ENCODE measurements at regions not wholly inside any gene's neighbourhood (a gene's known extent, or its start where the extent isn't known, plus 50 kb on each side); places are given as distances from the start of the nearest gene placed in this dataset.

DNA sequence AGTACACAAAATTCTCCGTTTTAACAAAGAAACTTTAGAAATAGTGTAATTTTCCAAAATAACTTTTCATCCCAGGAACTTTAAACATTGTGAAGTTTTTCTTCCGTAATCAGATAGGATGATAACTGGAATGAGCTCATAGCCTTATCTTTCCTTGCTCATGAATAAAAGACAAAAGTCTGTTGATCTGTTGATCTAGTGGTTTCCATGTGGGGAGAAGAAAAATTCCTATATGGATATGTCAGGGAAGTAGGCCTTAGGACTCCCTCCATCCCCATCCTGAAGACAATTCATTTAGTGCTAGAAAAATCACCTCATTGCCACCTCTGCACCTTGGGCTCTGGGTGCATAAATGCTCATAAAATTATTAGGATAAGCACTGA, 266.6 kb downstream of the SMARCA2 start:
- peak overlapping the region; percentile 81 for H3K27ac ChIP-seq (ENCODE audit: low read length)

DNA sequence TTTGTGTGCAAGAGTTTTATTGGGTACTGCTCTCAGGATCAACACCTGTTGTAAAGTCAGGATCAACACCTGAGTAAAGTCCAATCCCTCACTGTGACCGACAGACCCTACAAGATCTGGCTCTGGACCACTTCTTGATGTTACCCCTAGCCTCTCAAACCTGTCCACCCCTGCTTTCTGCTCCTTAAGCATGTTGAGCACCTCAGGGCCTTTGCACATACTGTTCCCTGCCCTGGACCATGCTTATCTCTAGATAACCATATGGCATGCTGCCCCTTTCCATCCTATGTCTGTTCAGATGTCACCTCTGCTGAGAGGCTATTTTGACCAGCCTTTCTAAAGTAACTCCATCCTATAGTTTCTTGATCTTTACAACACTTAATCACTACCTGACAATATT, 269.6 kb downstream of the SMARCA2 start:
- no peaks in the 10 kb centered on the region for H3K9me3 ChIP-seq (ENCODE audit: insufficient read depth, low read depth, low read length)
- H3K27me3 ChIP-seq (ENCODE audit: insufficient read depth, low read length): no peaks in the 10 kb centered on the region
- H3K4me1 ChIP-seq (ENCODE audit: insufficient read depth, low read length): peaks cover 35% of the 10 kb centered on the region; the same call in 1 of the 2 replicates
- H3K27ac ChIP-seq (ENCODE audit: low read length): peak overlapping the region; percentile 60
- H3K4me3 ChIP-seq (ENCODE audit: low read length): no peak overlapping the region
- H3K9ac ChIP-seq (ENCODE audit: low read depth, low read length): no peak overlapping the region
- H3K36me3 ChIP-seq (ENCODE audit: insufficient read depth, low read depth, low read length): no peaks in the 10 kb centered on the region

More for the DNA sequence above, 266.6 kb downstream of the SMARCA2 start:
- Histone ChIP-seq H3K9ac (ENCODE audit: low read depth, low read length) (peak overlapping the region; percentile 72), H3K9me3 (ENCODE audit: insufficient read depth, low read depth, low read length) (no peaks in the 10 kb centered on the region), H3K4me1 (ENCODE audit: insufficient read depth, low read length) (peaks cover 35% of the 10 kb centered on the region; the same call in 1 of the 2 replicates), H3K4me3 (ENCODE audit: low read length) (peak overlapping the region; percentile 34; the same call in 1 of the 2 replicates), H3K36me3 (ENCODE audit: insufficient read depth, low read depth, low read length) (no peaks in the 10 kb centered on the region), H3K27me3 (ENCODE audit: insufficient read depth, low read length) (no peaks in the 10 kb centered on the region)

GRCh38 chr9:2285416-2286332, 270.5 kb downstream of the SMARCA2 start:
- no peak overlapping the region for H3K4me3 ChIP-seq (ENCODE audit: low read length)
- H3K9ac ChIP-seq (ENCODE audit: low read depth, low read length): no peak overlapping the region
- H3K27ac ChIP-seq (ENCODE audit: low read length): no peak overlapping the region
- no peaks in the 10 kb centered on the region for H3K36me3 ChIP-seq (ENCODE audit: insufficient read depth, low read depth, low read length)
- no peaks in the 10 kb centered on the region for H3K9me3 ChIP-seq (ENCODE audit: insufficient read depth, low read depth, low read length)
- H3K27me3 ChIP-seq (ENCODE audit: insufficient read depth, low read length): no peaks in the 10 kb centered on the region
- peaks cover 35% of the 10 kb centered on the region; the same call in 1 of the 2 replicates for H3K4me1 ChIP-seq (ENCODE audit: insufficient read depth, low read length)

- Histone ChIP-seq H3K4me1 (ENCODE audit: insufficient read depth, low read length) (peaks cover 35% of the 10 kb centered on the region; the same call in 1 of the 2 replicates), H3K4me3 (ENCODE audit: low read length) (no peak overlapping the region), H3K9ac (ENCODE audit: low read depth, low read length) (no peak overlapping the region), H3K9me3 (ENCODE audit: insufficient read depth, low read depth, low read length) (no peaks in the 10 kb centered on the region), H3K36me3 (ENCODE audit: insufficient read depth, low read depth, low read length) (no peaks in the 10 kb centered on the region), H3K27ac (ENCODE audit: low read length) (no peak overlapping the region), H3K27me3 (ENCODE audit: insufficient read depth, low read length) (no peaks in the 10 kb centered on the region)
These were observed 271.2 kb downstream of the SMARCA2 start for GRCh38 chr9:2286333-2286705.

- peaks cover 29% of the 10 kb centered on the region; the same call in 1 of the 2 replicates for H3K4me1 ChIP-seq (ENCODE audit: insufficient read depth, low read length)
- no peak overlapping the region for H3K4me3 ChIP-seq (ENCODE audit: low read length)
- H3K9me3 ChIP-seq (ENCODE audit: insufficient read depth, low read depth, low read length): no peaks in the 10 kb centered on the region
- no peaks in the 10 kb centered on the region for H3K36me3 ChIP-seq (ENCODE audit: insufficient read depth, low read depth, low read length)
- H3K9ac ChIP-seq (ENCODE audit: low read depth, low read length): no peak overlapping the region
- H3K27ac ChIP-seq (ENCODE audit: low read length): no peak overlapping the region
- no peaks in the 10 kb centered on the region for H3K27me3 ChIP-seq (ENCODE audit: insufficient read depth, low read length)
These were observed 271.8 kb downstream of the SMARCA2 start for GRCh38 chr9:2286825-2287455.

GRCh38 chr9:2288309-2288708, 273.2 kb downstream of the SMARCA2 start:
- H3K36me3 ChIP-seq (ENCODE audit: insufficient read depth, low read depth, low read length): no peaks in the 10 kb centered on the region
- H3K9me3 ChIP-seq (ENCODE audit: insufficient read depth, low read depth, low read length): no peaks in the 10 kb centered on the region
- no peak overlapping the region for H3K4me3 ChIP-seq (ENCODE audit: low read length)
- no peaks in the 10 kb centered on the region for H3K27me3 ChIP-seq (ENCODE audit: insufficient read depth, low read length)
- no peak overlapping the region for H3K9ac ChIP-seq (ENCODE audit: low read depth, low read length)
- H3K27ac ChIP-seq (ENCODE audit: low read length): no peak overlapping the region
- H3K4me1 ChIP-seq (ENCODE audit: insufficient read depth, low read length): peaks cover 16% of the 10 kb centered on the region; the same call in 1 of the 2 replicates

DNA sequence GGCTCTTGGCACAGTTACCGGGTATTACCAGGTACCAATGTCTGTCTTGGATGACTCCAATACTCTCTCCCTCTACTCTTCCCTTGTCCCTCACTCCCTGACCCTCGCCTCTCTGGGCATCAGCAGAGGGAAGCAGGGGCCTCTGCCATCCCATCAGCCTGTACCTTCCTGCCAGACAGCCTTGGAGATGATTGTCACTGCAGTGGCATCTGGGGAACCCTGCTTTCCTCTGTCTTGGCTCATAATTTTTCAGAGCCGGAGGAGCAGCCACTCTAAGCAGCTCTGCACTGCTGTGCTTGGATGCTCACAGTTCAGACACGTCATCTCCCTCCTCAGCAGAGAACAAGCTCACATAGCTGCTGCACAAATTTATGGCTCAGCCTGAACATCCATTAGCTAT, 274.1 kb downstream of the SMARCA2 start:
- H3K4me1 ChIP-seq (ENCODE audit: insufficient read depth, low read length): peaks cover 19% of the 10 kb centered on the region; the same call in 1 of the 2 replicates
- H3K9me3 ChIP-seq (ENCODE audit: insufficient read depth, low read depth, low read length): no peaks in the 10 kb centered on the region
- H3K36me3 ChIP-seq (ENCODE audit: insufficient read depth, low read depth, low read length): no peaks in the 10 kb centered on the region
- H3K27me3 ChIP-seq (ENCODE audit: insufficient read depth, low read length): no peaks in the 10 kb centered on the region
- no peak overlapping the region for H3K27ac ChIP-seq (ENCODE audit: low read length)
- no peak overlapping the region for H3K9ac ChIP-seq (ENCODE audit: low read depth, low read length)
- no peak overlapping the region for H3K4me3 ChIP-seq (ENCODE audit: low read length)

DNA sequence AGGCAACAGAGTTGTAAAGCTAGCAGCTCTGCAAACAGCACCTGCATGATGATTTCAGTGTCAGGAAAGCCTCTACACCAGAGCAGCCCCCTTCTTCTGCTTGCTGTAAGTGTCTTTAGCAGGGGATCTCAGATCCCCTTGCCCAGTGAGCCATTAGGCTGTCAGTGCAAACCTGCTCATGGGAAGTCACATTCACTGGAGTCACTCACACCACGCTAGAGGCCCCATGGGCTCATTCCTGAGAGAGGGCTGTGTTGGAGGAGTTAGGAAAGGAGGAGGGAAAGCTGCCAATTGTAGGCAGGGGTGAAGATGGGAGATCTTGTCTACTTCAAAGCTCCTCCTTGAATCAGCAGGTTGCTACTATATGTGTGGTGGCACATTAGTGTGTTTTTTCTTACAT, 275.2 kb downstream of the SMARCA2 start:
- peaks cover 16% of the 10 kb centered on the region; the same call in 1 of the 2 replicates for H3K4me1 ChIP-seq (ENCODE audit: insufficient read depth, low read length)
- H3K9ac ChIP-seq (ENCODE audit: low read depth, low read length): no peak overlapping the region
- no peaks in the 10 kb centered on the region for H3K36me3 ChIP-seq (ENCODE audit: insufficient read depth, low read depth, low read length)
- H3K9me3 ChIP-seq (ENCODE audit: insufficient read depth, low read depth, low read length): no peaks in the 10 kb centered on the region
- no peak overlapping the region for H3K27ac ChIP-seq (ENCODE audit: low read length)
- H3K27me3 ChIP-seq (ENCODE audit: insufficient read depth, low read length): no peaks in the 10 kb centered on the region
- H3K4me3 ChIP-seq (ENCODE audit: low read length): no peak overlapping the region

GRCh38 chr9:2291980-2292704, 277.0 kb downstream of the SMARCA2 start:
- peaks cover 9% of the 10 kb centered on the region; the same call in 1 of the 2 replicates for H3K4me1 ChIP-seq (ENCODE audit: insufficient read depth, low read length)
- no peaks in the 10 kb centered on the region for H3K27me3 ChIP-seq (ENCODE audit: insufficient read depth, low read length)
- no peaks in the 10 kb centered on the region for H3K36me3 ChIP-seq (ENCODE audit: insufficient read depth, low read depth, low read length)
- no peak overlapping the region for H3K27ac ChIP-seq (ENCODE audit: low read length)
- H3K4me3 ChIP-seq (ENCODE audit: low read length): no peak overlapping the region
- H3K9me3 ChIP-seq (ENCODE audit: insufficient read depth, low read depth, low read length): no peaks in the 10 kb centered on the region
- H3K9ac ChIP-seq (ENCODE audit: low read depth, low read length): no peak overlapping the region

DNA sequence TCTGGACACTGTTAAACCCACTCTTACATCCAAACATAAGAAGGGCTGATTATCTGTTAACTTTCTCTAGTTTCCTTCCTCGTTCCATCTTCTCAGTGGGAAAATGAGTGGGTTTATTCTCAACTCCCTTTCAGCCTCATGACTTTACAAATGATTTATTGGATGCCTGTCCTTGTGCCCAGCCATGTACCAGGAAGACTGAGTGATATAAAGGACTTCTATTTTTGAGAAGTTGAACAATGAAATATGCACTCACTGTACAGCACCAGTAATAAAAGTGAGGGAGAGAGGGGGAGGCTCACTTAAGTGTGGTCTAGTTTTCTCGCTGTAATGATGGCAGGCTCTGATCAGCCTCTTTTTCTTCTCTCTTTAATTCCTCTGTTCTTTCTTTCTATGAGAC, 277.6 kb downstream of the SMARCA2 start:
- no peaks in the 10 kb centered on the region for H3K36me3 ChIP-seq (ENCODE audit: insufficient read depth, low read depth, low read length)
- H3K4me3 ChIP-seq (ENCODE audit: low read length): no peak overlapping the region
- H3K9ac ChIP-seq (ENCODE audit: low read depth, low read length): no peak overlapping the region
- H3K27me3 ChIP-seq (ENCODE audit: insufficient read depth, low read length): no peaks in the 10 kb centered on the region
- H3K27ac ChIP-seq (ENCODE audit: low read length): no peak overlapping the region
- H3K4me1 ChIP-seq (ENCODE audit: insufficient read depth, low read length): peaks cover 9% of the 10 kb centered on the region; the same call in 1 of the 2 replicates
- no peaks in the 10 kb centered on the region for H3K9me3 ChIP-seq (ENCODE audit: insufficient read depth, low read depth, low read length)

- Histone ChIP-seq H3K4me1 (ENCODE audit: insufficient read depth, low read length) (peaks cover 9% of the 10 kb centered on the region), H3K27me3 (ENCODE audit: insufficient read depth, low read length) (no peaks in the 10 kb centered on the region), H3K36me3 (ENCODE audit: insufficient read depth, low read depth, low read length) (no peaks in the 10 kb centered on the region), H3K9me3 (ENCODE audit: insufficient read depth, low read depth, low read length) (no peaks in the 10 kb centered on the region), H3K9ac (ENCODE audit: low read depth, low read length) (no peak overlapping the region), H3K27ac (ENCODE audit: low read length) (no peak overlapping the region), H3K4me3 (ENCODE audit: low read length) (no peak overlapping the region)
These were observed 282.6 kb downstream of the SMARCA2 start for GRCh38 chr9:2297771-2298170.
